ENCODE measurements at regions not wholly inside any gene's neighbourhood (a gene's known extent, or its start where the extent isn't known, plus 50 kb on each side); places are given as distances from the start of the nearest gene placed in this dataset.

- no peak for TF ChIP-seq CTCF (tag by site-specific recombination; IDR thresholded peaks at IDR 0.05)
- no peak for TF ChIP-seq ZBTB1 (tag by site-specific recombination; IDR thresholded peaks at IDR 0.05)
- TF ChIP-seq ZNF610 (tag by site-specific recombination; IDR thresholded peaks at IDR 0.05; ENCODE audit: borderline replicate concordance): no peak
- TF ChIP-seq ZNF416 (tag by site-specific recombination; IDR thresholded peaks at IDR 0.05): no peak
- TF ChIP-seq ZBTB21 (tag by site-specific recombination; IDR thresholded peaks at IDR 0.05): no peak
- no peak for TF ChIP-seq ZNF398 (tag by site-specific recombination; IDR thresholded peaks at IDR 0.05)
Observed at GRCh38 chr2:163838890-163839289, 103.1 kb upstream of the FIGN start.

All from HEK293 (cell line).